Hematopoietic multipotent progenitor cell treated with erythropoietin and hydrocortisone succinate and interleukin-3 and kit ligand, for 8 days (in vitro differentiated cells): ENCODE measurements at regions not wholly inside any gene's neighbourhood (a gene's known extent, or its start where the extent isn't known, plus 50 kb on each side); places are given as distances from the start of the nearest gene placed in this dataset.

Experiments
- DNase-seq: peaks from one replicate; pipeline ENCODE4 v3.0.0-alpha.2; 2015

DNA sequence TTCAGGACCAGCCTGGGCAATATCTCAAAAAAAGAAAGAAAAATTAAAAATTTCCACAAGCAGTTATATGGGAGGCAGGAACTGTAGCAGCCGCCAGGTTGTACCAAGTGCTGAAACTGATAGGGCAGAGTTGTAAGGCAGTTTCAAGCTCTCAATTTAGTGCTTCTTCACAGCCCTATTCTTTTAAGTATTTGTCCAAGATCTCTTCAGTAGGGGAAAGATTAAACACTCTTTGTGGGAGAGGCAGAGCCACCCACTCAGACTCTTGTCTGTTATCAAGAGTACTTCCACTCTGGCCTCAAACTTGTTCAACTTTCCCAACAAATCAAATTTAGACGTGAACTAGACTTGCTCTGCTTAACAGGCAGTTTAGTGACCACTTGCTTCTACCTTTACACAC is 228.7 kb downstream of the REEP3 start:
- DNase-seq = no peak

DNA sequence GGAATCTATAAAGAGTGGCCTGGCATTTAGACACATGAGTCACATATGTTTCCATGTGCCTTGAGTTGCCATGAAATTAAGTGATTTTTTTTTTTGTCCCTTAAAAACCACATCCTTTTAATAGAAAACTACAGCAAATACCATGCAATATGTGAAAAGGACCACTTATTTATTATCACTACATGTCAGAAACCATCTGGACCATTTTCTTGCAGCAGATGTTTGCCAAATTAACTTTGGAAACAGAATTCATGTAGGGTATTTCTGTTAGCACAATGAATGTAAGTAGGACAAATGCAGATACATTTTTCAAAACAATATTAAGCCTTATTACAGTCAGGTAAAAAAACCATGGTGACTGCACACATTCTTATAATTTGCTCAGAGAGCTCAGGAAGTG is 230.6 kb downstream of the REEP3 start:
- no peak for DNase-seq

GRCh38 chr10:63752318-63752717 is 231.1 kb downstream of the REEP3 start:
- DNase-seq = no peak

GRCh38 chr10:63753808-63754207 is 232.6 kb downstream of the REEP3 start:
- no peak for DNase-seq

- no peak for DNase-seq
These were observed 234.2 kb downstream of the REEP3 start for GRCh38 chr10:63755441-63755840.

GRCh38 chr10:63757067-63757466 is 235.9 kb downstream of the REEP3 start:
- DNase-seq = no peak

- no peak for DNase-seq
These were observed 236.9 kb downstream of the REEP3 start for GRCh38 chr10:63758080-63758479.

DNA sequence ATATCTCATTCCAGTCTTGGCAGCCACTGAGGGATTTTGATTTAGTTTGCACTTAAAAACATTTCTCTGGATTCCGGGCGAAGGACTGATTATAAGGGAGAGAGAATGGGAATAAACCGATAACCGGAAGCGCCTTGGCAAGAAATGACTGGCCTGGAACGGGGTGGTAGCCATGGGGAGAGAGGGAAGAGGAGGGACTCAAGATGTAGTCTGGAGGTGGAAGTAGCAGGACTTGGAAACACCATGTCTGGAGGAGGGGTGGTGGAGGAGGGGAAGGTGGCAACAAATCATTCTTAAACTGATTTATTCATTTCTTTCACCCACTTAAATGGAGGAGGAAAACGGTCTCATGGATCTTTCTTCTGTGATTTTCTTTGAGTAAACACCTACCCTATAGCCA is 238.1 kb downstream of the REEP3 start:
- DNase-seq = no peak

DNA sequence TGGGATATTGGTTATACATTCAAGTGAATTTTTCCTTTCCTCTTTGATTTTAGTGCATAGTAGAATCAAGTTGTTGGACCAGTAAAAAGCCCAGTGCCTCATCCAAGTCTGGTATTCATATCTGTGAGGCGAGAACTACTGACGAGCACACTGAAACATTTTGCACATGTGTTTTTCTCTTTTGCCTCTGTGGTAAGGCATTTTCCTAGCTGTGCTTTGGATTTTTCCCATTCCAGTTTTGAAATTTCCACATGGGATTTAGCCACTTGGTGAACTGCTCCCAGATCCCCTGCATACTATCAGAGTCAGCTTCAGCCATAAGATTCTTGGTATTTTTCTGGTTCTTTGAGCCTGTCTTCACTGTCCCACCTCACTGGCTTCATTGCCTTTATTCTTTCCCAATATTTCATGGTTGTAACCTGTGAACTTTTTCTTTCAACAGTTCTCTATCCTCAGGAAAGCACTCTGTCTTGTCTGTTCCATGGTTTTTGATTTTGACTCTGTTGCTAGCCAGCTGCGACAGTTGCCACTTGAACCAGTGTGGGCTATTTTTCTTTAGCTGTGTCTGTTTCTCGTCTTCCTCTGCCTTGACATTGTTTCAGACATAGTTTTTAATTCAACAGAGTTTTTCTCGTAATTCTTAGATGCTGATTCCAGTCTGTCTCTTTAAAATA is 239.0 kb downstream of the REEP3 start:
- no peak for DNase-seq

GRCh38 chr10:63760708-63761047 is 239.5 kb downstream of the REEP3 start:
- DNase-seq = no peak

DNA sequence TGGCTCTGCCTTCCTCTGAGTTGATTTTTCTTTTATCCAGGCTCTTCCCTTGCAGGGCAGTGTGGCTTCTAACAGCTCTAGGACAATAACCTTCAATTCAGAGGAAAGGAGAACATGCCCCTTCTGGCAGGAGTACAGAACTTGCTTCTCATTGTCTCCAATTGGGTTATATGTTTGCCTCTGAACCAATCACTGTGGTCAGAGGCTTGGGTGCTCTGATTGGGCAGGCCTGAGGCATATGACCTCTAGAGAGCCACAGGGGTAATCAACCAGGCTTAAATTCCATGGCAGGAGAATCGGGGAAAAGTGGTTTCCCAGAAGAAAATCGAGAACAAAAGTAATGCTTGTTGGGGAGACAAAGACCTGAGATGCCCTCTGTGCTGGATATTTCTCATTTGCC is 240.0 kb downstream of the REEP3 start:
- DNase-seq = no peak

DNA sequence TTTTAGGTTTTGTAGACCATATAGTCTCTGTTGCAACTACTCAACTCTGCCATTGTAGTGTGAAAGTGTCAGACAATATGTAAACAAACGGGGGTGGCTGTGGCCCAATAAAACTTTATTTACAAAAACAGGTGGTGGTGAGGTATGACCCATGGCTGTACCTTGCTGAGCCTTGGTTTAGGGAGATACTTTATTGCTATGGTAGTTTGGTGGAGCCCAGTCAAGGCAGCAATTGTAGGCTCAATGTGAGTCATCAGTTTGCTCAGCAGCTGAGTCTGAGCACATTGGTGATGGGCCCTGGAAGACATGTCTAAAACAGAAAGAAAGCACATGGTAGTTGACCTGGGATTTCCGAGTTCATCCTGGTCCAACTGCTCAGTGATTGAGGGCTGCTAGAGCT is 242.5 kb downstream of the REEP3 start:
- no peak for DNase-seq

DNA sequence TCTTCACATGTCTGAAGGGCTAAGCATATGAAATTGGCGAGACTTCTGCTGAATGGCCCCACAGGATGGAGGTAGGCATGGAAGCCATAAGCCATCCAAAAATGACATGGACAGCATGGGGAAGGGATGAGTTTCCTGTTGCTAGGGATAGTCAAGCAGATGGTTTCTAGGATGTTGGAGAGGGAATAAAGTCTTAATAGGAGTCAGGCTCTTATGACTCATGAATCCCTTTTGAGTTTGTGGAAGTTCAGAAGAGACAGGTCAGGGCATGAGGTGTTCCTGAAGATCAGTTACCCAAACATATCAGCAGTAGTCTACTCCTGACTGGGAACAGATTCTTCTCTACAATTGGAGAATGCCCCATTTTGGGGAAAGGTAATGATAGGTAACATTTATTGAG is 243.9 kb downstream of the REEP3 start:
- no peak for DNase-seq

GRCh38 chr10:63766745-63767137 is 245.5 kb downstream of the REEP3 start:
- DNase-seq = no peak

DNA sequence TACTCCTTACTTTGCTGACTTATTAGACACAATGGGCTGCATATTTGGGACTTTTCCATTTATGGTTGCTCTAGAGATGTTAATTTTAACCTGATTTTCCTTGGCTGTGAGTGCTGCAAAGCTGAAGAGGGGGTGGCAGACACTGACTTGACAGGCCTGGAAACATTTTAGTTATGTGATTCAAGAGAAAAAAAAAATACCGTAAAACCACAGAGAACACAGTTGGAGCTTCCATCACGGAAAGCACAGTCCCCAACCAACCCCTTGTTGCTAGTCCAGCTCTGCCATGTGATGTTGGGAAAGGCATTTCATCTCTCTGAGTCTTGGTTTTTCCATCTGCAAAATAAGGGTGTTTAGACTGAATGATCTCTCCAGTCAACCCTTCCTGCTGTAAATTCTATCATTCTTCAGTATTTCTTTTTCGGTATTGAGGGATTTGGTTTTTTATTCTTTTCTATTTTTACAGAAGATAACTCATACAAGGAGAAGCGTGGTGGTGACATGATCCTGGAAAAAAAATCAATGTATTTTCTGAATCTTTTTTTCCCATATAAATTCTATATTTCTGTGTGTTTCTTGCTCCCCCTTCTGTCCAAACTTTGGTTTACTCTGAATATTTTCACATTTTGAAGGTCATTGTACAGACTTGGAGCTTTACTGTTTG is 246.1 kb downstream of the REEP3 start:
- DNase-seq = peak; percentile 4

DNA sequence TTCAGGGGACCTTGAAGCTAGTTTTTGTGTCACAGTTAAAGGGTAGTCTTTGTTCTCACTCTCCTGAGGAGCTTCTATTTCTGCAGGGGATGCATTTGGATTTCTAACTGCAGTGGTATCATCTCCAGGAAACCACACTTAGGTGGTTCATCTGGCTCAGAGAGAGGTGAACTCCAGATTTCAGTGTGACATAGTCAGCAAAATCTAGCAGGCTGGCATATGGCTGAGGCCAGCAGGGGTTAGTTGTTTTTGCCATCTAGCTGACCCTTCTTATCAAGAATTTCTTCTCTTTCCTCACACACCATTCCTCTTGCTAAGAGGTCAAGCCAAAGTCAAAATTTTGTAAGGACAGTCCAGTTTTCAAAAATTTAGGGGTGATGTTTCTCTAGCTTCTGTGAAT is 248.2 kb downstream of the REEP3 start:
- no peak for DNase-seq

DNA sequence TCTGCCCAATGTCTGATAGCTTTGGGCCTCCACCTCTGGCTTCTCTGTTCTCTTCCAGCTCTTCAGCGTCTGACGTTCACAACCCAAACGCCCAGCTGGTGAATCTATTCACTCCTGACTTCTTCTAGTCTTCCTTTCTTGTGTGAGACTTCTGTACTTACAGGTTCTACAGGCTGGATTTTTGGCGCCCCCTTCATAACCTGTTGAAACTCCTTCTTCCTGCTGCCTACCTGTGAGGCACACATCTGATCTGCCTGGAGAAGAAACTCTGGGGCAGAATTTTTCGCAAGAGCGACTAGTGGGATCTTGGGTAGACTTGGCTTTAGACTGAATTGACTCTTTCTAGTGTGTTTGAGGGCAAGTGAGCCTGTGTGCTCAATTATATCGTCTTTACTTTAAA is 249.3 kb downstream of the REEP3 start:
- DNase-seq = no peak

- DNase-seq = no peak
These were observed 251.3 kb downstream of the REEP3 start for GRCh38 chr10:63772491-63772890.

DNA sequence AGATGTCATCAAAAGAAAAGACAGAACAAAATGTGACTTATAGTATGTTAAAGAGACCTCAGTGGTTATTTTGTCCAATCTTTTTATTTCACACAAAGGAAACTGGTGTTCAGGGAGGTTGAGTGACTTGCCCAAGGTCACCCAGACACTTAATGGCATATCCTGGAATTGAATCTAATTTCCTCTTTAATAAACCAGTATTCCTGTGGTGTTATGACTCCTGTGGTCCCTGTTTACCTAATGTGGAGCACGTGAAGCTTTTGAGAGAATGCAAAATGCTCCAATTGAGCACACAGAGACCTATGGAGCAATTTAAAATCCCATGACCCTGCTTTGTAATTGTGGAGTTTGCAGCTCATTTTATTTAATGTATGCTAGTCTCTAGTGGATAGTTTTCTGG is 251.9 kb downstream of the REEP3 start:
- DNase-seq = no peak

DNA sequence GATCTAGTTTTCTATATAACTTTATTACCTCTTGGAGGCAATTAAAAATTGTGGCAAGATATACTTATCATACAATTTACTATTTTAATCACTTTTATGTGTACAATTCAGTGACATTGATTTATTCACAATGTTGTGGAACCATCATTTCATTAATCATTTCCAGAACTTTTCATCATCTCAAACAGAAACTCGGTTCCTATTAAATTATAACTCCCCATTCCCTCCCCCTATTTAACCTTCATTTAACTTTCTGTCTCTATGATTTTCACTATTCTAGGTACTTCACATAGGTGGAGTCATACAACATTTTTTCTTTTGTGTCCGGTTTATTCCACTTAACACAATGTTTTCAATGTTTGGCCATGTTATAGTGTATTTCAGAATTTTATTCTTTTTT is 252.8 kb downstream of the REEP3 start:
- no peak for DNase-seq

DNA sequence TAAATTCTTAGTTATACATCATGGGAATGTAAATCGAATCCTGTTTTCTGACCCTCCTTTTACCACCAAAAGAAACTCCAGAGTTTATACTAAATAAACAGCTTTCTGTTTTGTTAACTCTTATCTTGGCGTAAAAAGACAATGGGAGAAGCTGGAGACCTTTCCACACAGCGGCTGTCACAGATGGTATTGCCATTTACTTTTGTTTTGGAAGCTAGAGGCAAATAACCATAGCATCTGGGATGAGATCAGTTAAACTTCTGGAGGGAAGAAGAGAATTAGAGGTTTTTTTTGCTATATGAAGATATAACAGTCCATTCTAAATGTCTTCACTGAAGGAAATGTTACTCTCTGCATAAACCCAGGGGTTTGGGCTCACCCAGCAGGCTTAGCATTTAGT is 258.9 kb downstream of the REEP3 start:
- no peak for DNase-seq

- no peak for DNase-seq
These were observed 260.0 kb downstream of the REEP3 start for GRCh38 chr10:63781226-63781625.

DNA sequence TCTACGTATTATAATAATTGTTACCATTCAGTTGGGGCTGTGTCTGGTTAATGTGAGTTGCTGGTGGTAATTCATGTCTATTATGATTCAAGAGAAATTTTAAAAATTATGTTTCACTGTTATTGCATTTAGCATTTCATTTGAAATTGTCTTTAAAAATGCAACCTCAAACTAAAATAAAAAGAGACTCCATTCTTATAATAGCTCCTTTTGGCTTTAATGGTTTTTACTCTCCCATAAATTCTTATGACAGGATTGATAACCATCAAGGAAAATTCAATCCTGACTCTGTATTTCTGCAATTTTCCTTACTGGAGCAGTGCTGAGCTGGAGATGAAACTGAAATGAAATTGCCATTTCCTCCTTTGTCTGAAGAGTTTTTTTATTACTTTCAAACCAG is 262.7 kb downstream of the REEP3 start:
- no peak for DNase-seq

GRCh38 chr10:63788152-63788821 is 267.1 kb downstream of the REEP3 start:
- DNase-seq = no peak
